GM18505 (cell line): ENCODE measurements at regions not wholly inside any gene's neighbourhood (a gene's known extent, or its start where the extent isn't known, plus 50 kb on each side); places are given as distances from the start of the nearest gene placed in this dataset.
"Not testable (repeated sequence)": the region's sequence is repeated elsewhere in the genome, so short reads cannot be mapped to it uniquely, and the experiment has no call there.

Experiments
- ATAC-seq: cut with Tn5 transposase; IDR thresholded peaks from one replicate; pipeline ENCODE4 v1.9.1; 2021; ENCODE audit not compliant: unreplicated experiment
- POLR2A ChIP-seq: IDR thresholded peaks from 4 replicates; pipeline ENCODE4 v1.6.1; 2011; ENCODE audit warnings: borderline replicate concordance; ENCODE audit not compliant: insufficient read depth, insufficient read length; ENCODE audit errors: extremely low read depth

DNA sequence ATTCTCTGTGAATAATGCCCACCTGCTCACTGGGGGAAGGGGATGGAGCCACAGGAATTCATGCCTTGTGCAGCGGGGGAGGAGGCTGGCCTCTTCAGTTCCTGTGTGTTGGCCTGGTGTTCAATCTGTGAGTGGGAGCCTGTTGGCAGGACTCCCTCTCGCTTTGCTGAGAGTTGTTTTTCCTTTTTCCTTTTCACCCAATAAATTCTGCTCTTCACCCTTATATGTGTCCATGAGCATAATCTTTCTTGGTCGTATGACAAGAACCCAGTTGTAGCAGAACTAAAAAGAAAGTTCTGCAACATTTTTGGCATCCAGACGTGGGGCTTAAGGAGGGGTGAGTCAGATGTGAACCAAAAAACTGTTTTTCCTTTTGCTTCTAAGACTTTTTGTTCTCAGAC is 235.2 kb upstream of the HDX start:
- no peak for ATAC-seq
- TF ChIP-seq POLR2A: no peak

- TF ChIP-seq POLR2A: no peak
- no peak for ATAC-seq
Measured at GRCh38 chrX:84747516-84747915, 245.3 kb upstream of the HDX start.

DNA sequence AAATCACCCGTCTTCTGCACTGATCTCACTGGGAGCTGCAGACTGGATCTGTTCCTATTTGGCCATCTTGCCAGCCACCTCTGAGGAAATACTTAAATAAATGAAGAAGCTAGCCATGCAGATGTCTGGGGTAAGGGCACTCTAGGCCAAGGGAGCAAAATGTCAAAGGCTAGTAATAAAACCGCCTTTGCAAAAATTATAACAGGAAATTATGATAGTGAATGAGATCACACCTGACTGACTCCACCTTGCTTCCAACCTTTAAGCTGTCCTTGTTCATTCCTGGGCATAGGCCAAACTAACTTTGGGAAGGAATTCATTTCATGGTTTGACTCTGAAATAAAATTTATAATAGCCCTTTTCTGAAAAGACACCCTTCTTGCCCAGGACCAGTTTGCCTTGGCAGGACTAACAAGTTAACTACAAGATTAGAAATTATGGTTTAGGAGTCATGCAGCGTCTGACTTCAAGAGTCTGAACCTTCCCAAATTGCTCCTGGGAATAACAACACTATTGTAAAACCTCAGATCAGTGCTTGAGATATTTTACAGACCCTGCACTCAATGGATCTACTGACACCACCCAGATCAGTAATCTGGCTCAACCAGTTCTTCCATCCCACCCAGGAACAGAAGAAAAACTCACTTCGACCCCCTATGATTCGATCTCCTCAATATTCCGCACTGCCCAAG is 246.9 kb upstream of the HDX start:
- no peak for ATAC-seq
- no peak for TF ChIP-seq POLR2A

DNA sequence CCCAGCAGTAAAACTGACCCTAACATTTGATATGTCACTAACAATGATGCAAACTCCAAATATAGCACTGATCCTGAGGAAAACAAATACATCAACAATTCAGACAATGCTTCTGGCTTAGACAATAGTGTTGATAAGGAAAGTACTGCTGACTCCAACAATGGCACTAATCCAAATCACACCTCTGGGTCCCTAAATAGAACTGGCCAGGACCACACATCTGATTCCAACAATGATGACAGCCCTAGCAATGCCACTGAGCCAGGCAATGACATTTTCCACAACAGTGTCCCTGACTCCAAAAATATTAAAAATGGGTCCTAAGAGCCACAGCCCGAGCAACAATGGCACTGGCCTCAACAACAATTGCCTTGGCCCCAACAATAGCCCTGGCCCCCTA is 243.1 kb upstream of the APOOL start:
- no peak for ATAC-seq
- no peak for TF ChIP-seq POLR2A

GRCh38 chrX:84796321-84796720 is 207.4 kb upstream of the APOOL start:
- ATAC-seq: no peak
- TF ChIP-seq POLR2A: no peak

GRCh38 chrX:84830836-84831235 is 172.8 kb upstream of the APOOL start:
- TF ChIP-seq POLR2A: no peak
- ATAC-seq: no peak

- not testable (repeated sequence) for ATAC-seq
Measured at GRCh38 chrX:84846541-84846940, 157.1 kb upstream of the APOOL start.

- not testable (repeated sequence) for ATAC-seq
Measured at GRCh38 chrX:84851183-84851582, 152.5 kb upstream of the APOOL start.

- ATAC-seq: not testable (repeated sequence)
Measured at GRCh38 chrX:84856791-84857190, 146.9 kb upstream of the APOOL start.

- not testable (repeated sequence) for ATAC-seq
Measured at GRCh38 chrX:84858771-84859170, 144.9 kb upstream of the APOOL start.

GRCh38 chrX:84865113-84865512 is 138.6 kb upstream of the APOOL start:
- no peak for ATAC-seq
- no peak for TF ChIP-seq POLR2A

- ATAC-seq: not testable (repeated sequence)
Measured at GRCh38 chrX:84870281-84870680, 133.4 kb upstream of the APOOL start.

- not testable (repeated sequence) for ATAC-seq
Measured at GRCh38 chrX:84872160-84872771, 131.4 kb upstream of the APOOL start.

GRCh38 chrX:84873176-84873575 is 130.5 kb upstream of the APOOL start:
- no peak for TF ChIP-seq POLR2A
- ATAC-seq: no peak

- TF ChIP-seq POLR2A: no peak
- no peak for ATAC-seq
Measured at GRCh38 chrX:84876876-84877275, 126.8 kb upstream of the APOOL start.

DNA sequence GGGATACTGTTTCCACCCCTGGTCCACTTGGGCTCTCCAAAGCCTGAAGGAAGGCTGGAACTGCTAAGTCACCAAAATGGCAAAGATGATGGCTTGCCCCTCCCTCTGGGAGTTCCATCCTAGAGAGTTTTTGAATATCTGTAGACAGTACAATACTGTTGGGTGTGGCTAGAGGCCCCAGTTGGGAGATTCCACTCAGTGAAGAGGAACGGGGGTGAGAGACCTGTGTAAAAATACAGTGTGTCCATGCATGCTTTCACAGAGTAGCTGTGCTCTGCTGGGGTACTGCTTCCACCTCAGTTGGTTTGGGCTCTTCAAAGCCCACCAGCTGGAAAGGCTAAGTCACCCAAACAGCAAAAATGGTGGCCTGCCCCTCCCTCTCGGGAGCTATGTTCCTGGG is 109.8 kb upstream of the APOOL start:
- ATAC-seq: no peak
- TF ChIP-seq POLR2A: no peak
